RWPE2 (cell line): ENCODE measurements at regions not wholly inside any gene's neighbourhood (a gene's known extent, or its start where the extent isn't known, plus 50 kb on each side); places are given as distances from the start of the nearest gene placed in this dataset.

Source experiments
- ATAC-seq: fragments of 200-7000 bp; cut with Tn5 transposase; 3 replicates; pipeline ENCODE4 v1.9.1; 2021; ENCODE audit warnings: low read depth
- DNase-seq: peaks from one replicate; pipeline ENCODE4 v3.0.0-alpha.2; 2020; ENCODE audit warnings: low spot score
- H3K27ac ChIP-seq: fragments of 450-650 bp; 2 replicates; pipeline ENCODE4 v1.5.1; 2017; ENCODE audit warnings: mild to moderate bottlenecking; ENCODE audit not compliant: poor library complexity, severe bottlenecking
- H3K27me3 ChIP-seq: fragments of 250-450 bp; sonication (Bioruptor Pico); 2 replicates; pipeline ENCODE4 v1.5.1; 2021; ENCODE audit warnings: mild to moderate bottlenecking, moderate library complexity; ENCODE audit not compliant: insufficient read depth, poor library complexity, severe bottlenecking
- H3K36me3 ChIP-seq: fragments of 250-450 bp; sonication (Bioruptor Pico); 2 replicates; pipeline ENCODE4 v1.5.1; 2020; ENCODE audit warnings: low read depth, mild to moderate bottlenecking, moderate library complexity
- H3K4me1 ChIP-seq: fragments of 250-450 bp; sonication (Bioruptor Pico); 2 replicates; pipeline ENCODE4 v1.5.1; 2021; ENCODE audit warnings: mild to moderate bottlenecking, moderate library complexity; ENCODE audit not compliant: insufficient read depth, poor library complexity, severe bottlenecking
- H3K4me3 ChIP-seq: fragments of 250-450 bp; sonication (Bioruptor Pico); 2 replicates; pipeline ENCODE4 v1.5.1; 2021; ENCODE audit warnings: mild to moderate bottlenecking, moderate library complexity; ENCODE audit not compliant: severe bottlenecking
- H3K9me3 ChIP-seq: fragments of 250-450 bp; sonication (Bioruptor Pico); 2 replicates; pipeline ENCODE4 v1.5.1; 2021; ENCODE audit warnings: mild to moderate bottlenecking, moderate library complexity; ENCODE audit not compliant: severe bottlenecking
- TF ChIP-seq, protein P1 (sequence below): fragments of 450-650 bp; IDR thresholded peaks from one replicate; pipeline ENCODE4 v1.5.1; 2017; ENCODE audit warnings: mild to moderate bottlenecking, moderate library complexity; ENCODE audit not compliant: poor library complexity, severe bottlenecking

DNA sequence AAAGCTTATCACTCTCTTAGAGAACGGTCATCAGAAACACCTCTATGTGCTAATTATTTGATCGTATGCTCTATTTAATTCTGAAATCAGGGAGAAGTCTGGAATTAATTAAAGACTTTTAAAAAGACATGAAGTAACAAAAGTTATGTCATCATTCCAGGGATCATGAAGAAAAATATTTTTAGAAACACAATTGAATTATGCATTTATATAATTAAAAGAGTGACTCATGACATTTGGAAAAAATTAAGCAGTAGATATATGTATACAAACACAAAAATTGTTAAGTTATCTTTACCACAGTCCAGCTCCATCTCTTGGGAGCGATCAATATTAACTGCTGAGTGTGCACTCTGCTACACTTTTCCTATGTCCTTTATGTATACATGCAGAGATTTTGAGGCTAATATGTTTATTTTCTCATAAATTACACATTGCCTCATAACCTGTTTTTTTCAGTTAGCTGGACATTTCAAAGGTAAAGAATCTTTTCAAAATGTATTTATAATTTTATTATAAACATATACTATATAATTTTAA is 717.7 kb downstream of the GBE1 start:
- no peak for DNase-seq
- no peak for ATAC-seq
- Histone ChIP-seq H3K27me3 (no peaks in the 10 kb centered on the region), H3K4me1 (no peaks in the 10 kb centered on the region), H3K27ac (no peak overlapping the region), H3K9me3 (no peaks in the 10 kb centered on the region), H3K36me3 (no peaks in the 10 kb centered on the region), H3K4me3 (no peak overlapping the region)
- TF ChIP-seq, protein P1, sequence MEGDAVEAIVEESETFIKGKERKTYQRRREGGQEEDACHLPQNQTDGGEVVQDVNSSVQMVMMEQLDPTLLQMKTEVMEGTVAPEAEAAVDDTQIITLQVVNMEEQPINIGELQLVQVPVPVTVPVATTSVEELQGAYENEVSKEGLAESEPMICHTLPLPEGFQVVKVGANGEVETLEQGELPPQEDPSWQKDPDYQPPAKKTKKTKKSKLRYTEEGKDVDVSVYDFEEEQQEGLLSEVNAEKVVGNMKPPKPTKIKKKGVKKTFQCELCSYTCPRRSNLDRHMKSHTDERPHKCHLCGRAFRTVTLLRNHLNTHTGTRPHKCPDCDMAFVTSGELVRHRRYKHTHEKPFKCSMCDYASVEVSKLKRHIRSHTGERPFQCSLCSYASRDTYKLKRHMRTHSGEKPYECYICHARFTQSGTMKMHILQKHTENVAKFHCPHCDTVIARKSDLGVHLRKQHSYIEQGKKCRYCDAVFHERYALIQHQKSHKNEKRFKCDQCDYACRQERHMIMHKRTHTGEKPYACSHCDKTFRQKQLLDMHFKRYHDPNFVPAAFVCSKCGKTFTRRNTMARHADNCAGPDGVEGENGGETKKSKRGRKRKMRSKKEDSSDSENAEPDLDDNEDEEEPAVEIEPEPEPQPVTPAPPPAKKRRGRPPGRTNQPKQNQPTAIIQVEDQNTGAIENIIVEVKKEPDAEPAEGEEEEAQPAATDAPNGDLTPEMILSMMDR: no peak

DNA sequence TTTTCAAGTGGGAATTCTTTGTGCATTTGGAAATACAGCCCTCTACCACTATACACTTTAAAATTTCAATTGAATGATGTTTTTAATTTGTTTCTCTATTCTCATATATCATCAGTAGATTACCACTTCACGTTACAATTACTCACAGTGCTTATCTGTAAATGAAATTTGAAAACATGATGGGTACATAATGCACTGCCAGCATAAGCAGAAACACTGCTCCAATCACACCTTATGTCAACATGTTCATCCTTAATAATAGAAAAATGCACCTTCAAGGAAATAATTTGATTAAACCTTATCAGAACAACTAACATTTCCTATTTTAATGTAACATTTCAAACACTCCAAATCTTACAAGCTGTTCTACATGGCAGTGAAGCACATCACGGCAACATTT is 718.4 kb downstream of the GBE1 start:
- Histone ChIP-seq H3K27me3 (no peaks in the 10 kb centered on the region), H3K4me1 (no peaks in the 10 kb centered on the region), H3K9me3 (no peaks in the 10 kb centered on the region), H3K36me3 (no peaks in the 10 kb centered on the region), H3K4me3 (no peak overlapping the region), H3K27ac (no peak overlapping the region)
- TF ChIP-seq, protein P1: no peak
- ATAC-seq: no peak
- DNase-seq: no peak

DNA sequence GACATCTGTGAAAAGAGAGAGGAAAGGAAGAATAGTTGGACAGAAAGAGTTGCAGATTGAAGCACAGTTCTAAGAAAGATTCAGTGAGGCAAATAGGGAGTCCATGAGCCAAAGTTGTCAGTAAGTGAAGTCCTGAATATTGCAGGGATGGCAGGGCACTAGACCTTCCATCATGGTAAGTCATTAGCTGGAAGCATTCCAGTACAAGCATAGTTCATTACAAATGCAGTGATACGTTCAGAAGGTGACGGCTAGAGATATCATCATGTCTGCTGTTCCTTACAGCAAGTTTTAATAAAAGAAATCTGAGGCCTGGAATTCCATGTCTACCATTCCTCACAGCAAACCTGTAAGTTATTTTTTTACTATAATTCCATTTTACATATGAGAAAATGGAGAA is 720.1 kb downstream of the GBE1 start:
- DNase-seq: no peak
- no peak for ATAC-seq
- Histone ChIP-seq H3K36me3 (no peaks in the 10 kb centered on the region), H3K27me3 (no peaks in the 10 kb centered on the region), H3K27ac (no peak overlapping the region), H3K4me3 (no peak overlapping the region), H3K4me1 (no peaks in the 10 kb centered on the region), H3K9me3 (no peaks in the 10 kb centered on the region)
- TF ChIP-seq, protein P1: no peak

DNA sequence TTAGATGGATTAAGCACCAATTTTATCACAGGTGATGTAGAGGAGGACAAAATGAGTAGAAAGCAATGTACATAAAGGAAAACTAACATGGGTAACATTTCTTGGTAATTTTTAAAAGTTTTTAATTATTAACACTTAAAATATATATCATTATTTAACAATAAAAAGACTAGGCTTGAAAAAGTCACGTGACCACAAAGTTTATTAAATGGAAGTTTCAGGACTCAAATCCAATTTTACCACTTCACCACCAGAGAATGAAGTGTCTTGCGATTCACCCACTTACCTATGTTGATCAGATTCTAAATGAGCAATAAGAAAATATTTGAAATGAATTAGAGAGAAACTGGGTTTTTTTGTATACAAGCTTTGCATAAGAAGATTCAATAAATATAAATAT is 721.3 kb downstream of the GBE1 start:
- ATAC-seq: no peak
- no peaks in the 10 kb centered on the region for H3K9me3 ChIP-seq
- no peak overlapping the region for H3K4me3 ChIP-seq
- no peak for DNase-seq
- no peak overlapping the region for H3K27ac ChIP-seq
- TF ChIP-seq, protein P1: no peak
- no peaks in the 10 kb centered on the region for H3K36me3 ChIP-seq
- no peaks in the 10 kb centered on the region for H3K4me1 ChIP-seq
- H3K27me3 ChIP-seq: no peaks in the 10 kb centered on the region

DNA sequence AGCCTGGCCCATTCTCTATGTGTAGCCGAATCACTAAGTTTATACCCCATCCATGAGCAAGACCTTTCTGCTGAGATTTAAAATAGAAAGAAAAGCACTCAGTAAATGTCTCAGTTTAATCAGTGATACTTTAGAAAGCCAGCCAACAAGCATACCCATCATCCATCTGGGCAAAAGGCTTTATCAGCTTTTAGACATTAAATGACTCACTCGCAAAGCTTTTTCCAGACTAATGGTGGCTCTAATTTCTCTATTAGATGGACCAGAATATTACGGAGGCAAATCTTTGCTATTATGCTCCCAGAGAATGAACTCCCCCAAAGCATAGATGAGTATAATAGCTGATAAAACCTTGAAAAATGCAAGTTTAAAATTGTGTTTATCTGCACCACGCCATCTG is 727.8 kb downstream of the GBE1 start:
- no peaks in the 10 kb centered on the region for H3K9me3 ChIP-seq
- no peaks in the 10 kb centered on the region for H3K4me1 ChIP-seq
- no peak for ATAC-seq
- H3K36me3 ChIP-seq: no peaks in the 10 kb centered on the region
- no peak for DNase-seq
- no peak overlapping the region for H3K27ac ChIP-seq
- TF ChIP-seq, protein P1: no peak
- no peaks in the 10 kb centered on the region for H3K27me3 ChIP-seq
- H3K4me3 ChIP-seq: no peak overlapping the region
